K562 (cell line): ENCODE measurements at regions not wholly inside any gene's neighbourhood (a gene's known extent, or its start where the extent isn't known, plus 50 kb on each side); places are given as distances from the start of the nearest gene placed in this dataset.

Experiments used
- ATAC-seq: fragments of 200-7000 bp; cut with Tn5 transposase; 3 replicates; pipeline ENCODE4 v1.9.1; 2020; ENCODE audit warnings: moderate library complexity
- BruUV-seq: library from RNA; stranded (reverse); fragments of 400-500 nt; replicated peaks from 2 replicates; lab custom pipeline; 2021; lab: Mats Ljungman, UMichigan
- CTCF ChIA-PET: fragments of 300-600 bp; formaldehyde crosslinking; extraction: SDS; loops from one replicate; lab custom pipeline; 2021; ENCODE audit warnings: low intra/inter-chr PET ratio; lab: Yijun Ruan, JAX
- POLR2A ChIA-PET: fragments of 300-600, 350-650 bp; sonication (Branson Sonifier 250); formaldehyde crosslinking; extraction: SDS; loops from one replicate; lab custom pipeline; 2021; ENCODE audit warnings: antibody characterized with exemption, inconsistent platforms; lab: Yijun Ruan, JAX
- DNase-seq, 4 experiments: peaks; one replicate each; pipeline versions ENCODE4 v3.0.0 to v3.0.0-alpha.2; 2011 to 2018; ENCODE audit warnings: low spot score in 3 of 4, mixed read lengths in 3 of 4; ENCODE audit errors: extremely low read depth in 1 of 4
- FAIRE-seq: peaks from 2 replicates; lab custom pipeline; 2011; peaks lifted over from hg19 to GRCh38; lab: Jason Lieb, UNC
- H2AFZ ChIP-seq: 2 replicates; pipeline ENCODE4 v1.6.0; 2011; ENCODE audit warnings: low read depth, low read length, control low read depth, inconsistent platforms
- H3K27ac ChIP-seq: fragments of 200-600 bp; 3 replicates; pipeline ENCODE4 v1.8.0; 2011; ENCODE audit warnings: low read depth, mild to moderate bottlenecking, control low read depth, inconsistent platforms, low read length, moderate library complexity, mixed read lengths; ENCODE audit errors: extremely low read depth
- H3K27me3 ChIP-seq, 2 experiments: fragments of 300-600 bp in 1 of 2; 2 replicates in 1 of 2; 3 replicates in 1 of 2; pipeline versions ENCODE4 v1.6.0 to v1.8.0; 2011; ENCODE audit warnings: inconsistent platforms in 2 of 2, low read length in 2 of 2, mild to moderate bottlenecking in 1 of 2, mixed read lengths in 1 of 2, moderate library complexity in 1 of 2; ENCODE audit not compliant: control insufficient read depth in 2 of 2, insufficient read depth in 2 of 2
- H3K36me3 ChIP-seq: fragments of 300-600 bp; 3 replicates; pipeline ENCODE4 v1.8.0; 2011; ENCODE audit warnings: mild to moderate bottlenecking, low read length, inconsistent platforms; ENCODE audit not compliant: control insufficient read depth, insufficient read depth
- H3K4me1 ChIP-seq, 2 experiments: fragments of 200-600 bp in 1 of 2; replicated peaks in 1 of 2; 2 replicates in 1 of 2; 3 replicates in 1 of 2; pipeline versions ENCODE4 v1.5.1 to v1.8.0; 2011; ENCODE audit warnings: inconsistent platforms in 2 of 2, low read length in 2 of 2, mild to moderate bottlenecking in 1 of 2, mixed read lengths in 1 of 2, moderate library complexity in 1 of 2; ENCODE audit not compliant: control insufficient read depth in 2 of 2, insufficient read depth in 2 of 2
- H3K4me2 ChIP-seq: 2 replicates; pipeline ENCODE4 v1.6.1; 2011; ENCODE audit warnings: low read length, control low read depth, inconsistent platforms, mixed read lengths; ENCODE audit not compliant: insufficient read depth
- H3K4me3 ChIP-seq: fragments of 200-600 bp; sonication (generic), shearing (Covaris generic); 2 replicates; pipeline ENCODE4 v1.5.1; 2016; ENCODE audit warnings: control low read depth, inconsistent platforms
- H3K79me2 ChIP-seq: fragments of 200-600 bp; 3 replicates; pipeline ENCODE4 v1.8.0; 2011; ENCODE audit warnings: low read length, inconsistent platforms; ENCODE audit not compliant: control insufficient read depth, insufficient read depth
- H3K9ac ChIP-seq, 2 experiments: 2 replicates each; pipeline versions ENCODE4 v1.6.0 to v1.6.1; 2011; ENCODE audit warnings: low read depth in 2 of 2, low read length in 2 of 2, control low read depth in 1 of 2, inconsistent platforms in 1 of 2, mild to moderate bottlenecking in 1 of 2, mixed read lengths in 1 of 2; ENCODE audit not compliant: insufficient read depth in 1 of 2
- H3K9me1 ChIP-seq: one replicate; pipeline ENCODE4 v1.6.0; 2011; ENCODE audit warnings: inconsistent platforms, mild to moderate bottlenecking, low read length, moderate library complexity; ENCODE audit not compliant: control insufficient read depth, insufficient read depth
- H3K9me3 ChIP-seq: replicated peaks from 2 replicates; pipeline ENCODE4 v1.5.1; 2011; ENCODE audit warnings: low read depth, low read length, inconsistent platforms; ENCODE audit not compliant: control insufficient read depth, insufficient read depth
- H4K20me1 ChIP-seq: replicated peaks from 2 replicates; pipeline ENCODE4 v1.6.1; 2011; ENCODE audit warnings: low read length, inconsistent platforms, mixed read lengths; ENCODE audit not compliant: control insufficient read depth, insufficient read depth
- BHLHE40 ChIP-seq: IDR thresholded peaks from 2 replicates; pipeline ENCODE4 v1.6.1; 2011; ENCODE audit warnings: low read length, improper control_type of control experiment
- BRD9 ChIP-seq: fragments of 450-650 bp; IDR thresholded peaks from 2 replicates; pipeline ENCODE4 v1.6.1; 2018; ENCODE audit warnings: low read depth; ENCODE audit not compliant: partially characterized antibody
- E2F1 ChIP-seq: sonication (generic); formaldehyde crosslinking; IDR thresholded peaks from 2 replicates; pipeline ENCODE4 v1.8.1; 2023; ENCODE audit warnings: mild to moderate bottlenecking, missing genetic modification reagents, moderate library complexity
- HNRNPK ChIP-seq: fragments of 200-400 bp; formaldehyde crosslinking; IDR thresholded peaks from one replicate; pipeline ENCODE4 v1.6.1; 2018; ENCODE audit warnings: mild to moderate bottlenecking, low read depth, low read length; ENCODE audit not compliant: poor library complexity, severe bottlenecking
- RUNX1 ChIP-seq: sonication (generic); IDR thresholded peaks from 2 replicates; pipeline ENCODE4 v1.6.1; 2016; ENCODE audit warnings: antibody characterized with exemption, low read depth
- TCF3 ChIP-seq: sonication (generic); formaldehyde crosslinking; IDR thresholded peaks from 2 replicates; pipeline ENCODE4 v1.4.0; 2020; ENCODE audit warnings: mild to moderate bottlenecking, missing genetic modification reagents
- ZBTB43 ChIP-seq: sonication (generic); formaldehyde crosslinking; IDR thresholded peaks from 2 replicates; pipeline ENCODE4 v1.8.0; 2023; ENCODE audit warnings: mild to moderate bottlenecking, missing genetic modification reagents
- ZMIZ1 ChIP-seq, 2 experiments: fragments of 150-350 bp in 1 of 2; IDR thresholded peaks; 2 replicates each; pipeline ENCODE4 v1.6.1; 2012 to 2016; ENCODE audit warnings: low read depth in 2 of 2, low read length in 2 of 2, mild to moderate bottlenecking in 1 of 2, moderate library complexity in 1 of 2
- ZNF3 ChIP-seq: fragments of 250-450 bp; sonication (Bioruptor Pico); IDR thresholded peaks from 2 replicates; pipeline ENCODE4 v1.5.0; 2021; ENCODE audit warnings: mild to moderate bottlenecking, moderate library complexity
- ZNF395 ChIP-seq: fragments of 200-800 bp; sonication (Bioruptor generic); IDR thresholded peaks from 2 replicates; pipeline ENCODE4 v1.6.1; 2017; ENCODE audit warnings: missing genetic modification characterization, missing compliant biosample characterization
- ZNF655 ChIP-seq: fragments of 250-450 bp; sonication (Bioruptor Pico); IDR thresholded peaks from 2 replicates; pipeline ENCODE4 v1.5.0; 2021
- WGBS: fragments of 100-300 bp; shearing (Covaris generic); methylation state at CpG from one replicate; pipeline ENCODE4 v1.1.6; 2016; ENCODE audit warnings: low coverage, mixed read lengths; ENCODE audit not compliant: insufficient coverage; ENCODE audit errors: missing lambda C conversion rate; 5-methylcytosine and 5-hydroxymethylcytosine counted together
- in situ Hi-C: fragments of 300-500 bp; cut with MboI; formaldehyde crosslinking; loops from 4 replicates; pipeline ENCODE4 v1.15.0; 2018; ENCODE audit warnings: inconsistent platforms, mixed read lengths
- intact Hi-C: fragments of 100-400 bp; cut with micrococcal nuclease; formaldehyde crosslinking; loops from 2 replicates; pipeline ENCODE4 v1.14.2; 2022

GRCh38 chr2:34372967-34373366 is 773.9 kb upstream of the FAM98A start:
- H3K79me2 ChIP-seq: no peaks in the 10 kb centered on the region
- no peaks in the 10 kb centered on the region for H3K36me3 ChIP-seq
- POLR2A ChIA-PET: no interaction called here
- WGBS: no CpG with 5 or more reads among the region's 2 CpGs
- intact Hi-C loops (no loop called here), in situ Hi-C loops (no loop called here)
- no peak overlapping the region for H2AFZ ChIP-seq
- ATAC-seq: no peak
- no peak overlapping the region for H3K4me2 ChIP-seq
- H3K4me3 ChIP-seq: no peak overlapping the region
- no peaks in the 10 kb centered on the region for H3K27me3 ChIP-seq
- no peak overlapping the region for H3K27ac ChIP-seq
- no peaks in the 10 kb centered on the region for H3K9me1 ChIP-seq
- H3K9ac ChIP-seq: no peak overlapping the region
- no TSS peak for BruUV-seq
- FAIRE-seq: no peak
- H4K20me1 ChIP-seq: no peaks in the 10 kb centered on the region
- H3K4me1 ChIP-seq: no peaks in the 10 kb centered on the region
- CTCF ChIA-PET: no interaction called here
- DNase-seq: no peak
- H3K9me3 ChIP-seq: no peaks in the 10 kb centered on the region
- no peak for TF ChIP-seq E2F1 (CRISPR knock-in tag)
- TF ChIP-seq HNRNPK: no peak
- no peak for TF ChIP-seq ZBTB43 (CRISPR knock-in tag)
- no peak for TF ChIP-seq ZNF3
- TF ChIP-seq BHLHE40: no peak
- no peak for TF ChIP-seq ZNF655
- TF ChIP-seq RUNX1: no peak
- TF ChIP-seq TCF3 (CRISPR knock-in tag): no peak
- no peak for TF ChIP-seq ZNF395 (CRISPR knock-in tag)
- TF ChIP-seq BRD9: no peak
- no peak for TF ChIP-seq ZMIZ1 (IDR thresholded peaks at IDR 0.05; ENCODE audit: low read depth in 2 of 2, low read length in 2 of 2)
